ENCODE measurements at regions not wholly inside any gene's neighbourhood (a gene's known extent, or its start where the extent isn't known, plus 50 kb on each side); places are given as distances from the start of the nearest gene placed in this dataset.

DNA sequence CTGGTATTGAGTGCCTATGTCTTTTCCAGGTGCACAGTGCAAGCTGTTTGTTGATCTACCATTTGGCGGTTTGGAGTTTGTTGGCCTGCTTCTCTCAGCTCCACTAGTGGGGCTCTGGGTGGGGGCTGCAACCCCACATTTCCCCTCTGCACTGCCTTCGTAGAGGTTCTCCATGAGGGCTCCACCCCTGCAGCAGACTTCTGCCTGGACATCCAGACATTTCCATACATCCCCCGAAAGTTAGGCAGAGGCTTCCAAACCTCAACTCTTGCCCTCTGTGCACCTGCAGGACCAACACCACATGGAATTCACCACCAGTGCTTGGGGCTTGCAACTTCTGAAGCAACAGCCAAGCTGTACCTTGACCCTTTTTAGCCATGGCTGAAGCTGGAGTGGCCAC is 1024.1 kb downstream of the TMTC2 start:
- TF ChIP-seq, protein P1, sequence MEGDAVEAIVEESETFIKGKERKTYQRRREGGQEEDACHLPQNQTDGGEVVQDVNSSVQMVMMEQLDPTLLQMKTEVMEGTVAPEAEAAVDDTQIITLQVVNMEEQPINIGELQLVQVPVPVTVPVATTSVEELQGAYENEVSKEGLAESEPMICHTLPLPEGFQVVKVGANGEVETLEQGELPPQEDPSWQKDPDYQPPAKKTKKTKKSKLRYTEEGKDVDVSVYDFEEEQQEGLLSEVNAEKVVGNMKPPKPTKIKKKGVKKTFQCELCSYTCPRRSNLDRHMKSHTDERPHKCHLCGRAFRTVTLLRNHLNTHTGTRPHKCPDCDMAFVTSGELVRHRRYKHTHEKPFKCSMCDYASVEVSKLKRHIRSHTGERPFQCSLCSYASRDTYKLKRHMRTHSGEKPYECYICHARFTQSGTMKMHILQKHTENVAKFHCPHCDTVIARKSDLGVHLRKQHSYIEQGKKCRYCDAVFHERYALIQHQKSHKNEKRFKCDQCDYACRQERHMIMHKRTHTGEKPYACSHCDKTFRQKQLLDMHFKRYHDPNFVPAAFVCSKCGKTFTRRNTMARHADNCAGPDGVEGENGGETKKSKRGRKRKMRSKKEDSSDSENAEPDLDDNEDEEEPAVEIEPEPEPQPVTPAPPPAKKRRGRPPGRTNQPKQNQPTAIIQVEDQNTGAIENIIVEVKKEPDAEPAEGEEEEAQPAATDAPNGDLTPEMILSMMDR (IDR thresholded peaks at IDR 0.05) = no peak
- no peak for TF ChIP-seq EP300 (IDR thresholded peaks at IDR 0.05)

Data from sigmoid colon (tissue), 4 donors.